ENCODE measurements at regions not wholly inside any gene's neighbourhood (a gene's known extent, or its start where the extent isn't known, plus 50 kb on each side); places are given as distances from the start of the nearest gene placed in this dataset.

GRCh38 chr5:61267116-61267515, 64.9 kb upstream of the ZSWIM6 start:
- no peak overlapping the region for H3K27ac ChIP-seq
- no peaks in the 10 kb centered on the region for H3K9me2 ChIP-seq (ENCODE audit: insufficient read depth)
- CTCF ChIA-PET, result no interaction called here
- TF ChIP-seq EZH2 (IDR thresholded peaks at IDR 0.05; ENCODE audit: low read depth) (no peak), CTCF (conservative IDR thresholded peaks at IDR 0.05) (no peak)
- no peaks in the 10 kb centered on the region for H3K36me3 ChIP-seq (ENCODE audit: low read depth)
- POLR2A ChIA-PET (ENCODE audit: unreplicated experiment), result no interaction called here
- DNase-seq, result no peak
- H3F3A ChIP-seq (ENCODE audit: insufficient read depth, low read depth), result no peaks in the 10 kb centered on the region
- no peak overlapping the region for H3K4me2 ChIP-seq
- H3K4me3 ChIP-seq, result no peak overlapping the region
- H4K20me1 ChIP-seq (ENCODE audit: insufficient read depth), result no peaks in the 10 kb centered on the region
- no TSS peak for BruUV-seq (replicated peaks)
- H3K27me3 ChIP-seq (ENCODE audit: insufficient read depth, low read depth), result no peaks in the 10 kb centered on the region
- H3K9me3 ChIP-seq (ENCODE audit: insufficient read depth, low read depth), result no peaks in the 10 kb centered on the region
- no peak overlapping the region for H2AFZ ChIP-seq
- intact Hi-C loops (cut with micrococcal nuclease; ENCODE audit: unreplicated experiment), result no loop called here
- H3K79me2 ChIP-seq (ENCODE audit: low read depth), result no peaks in the 10 kb centered on the region
- H3K4me1 ChIP-seq (replicated peaks; ENCODE audit: insufficient read depth), result no peaks in the 10 kb centered on the region

- no peaks in the 10 kb centered on the region for H3K79me2 ChIP-seq (ENCODE audit: low read depth)
- CTCF ChIA-PET, result interaction anchor here (0.5 kb wide), 1 partner anchor 12 kb away, joined by 14 read pairs; no protein-coding TSS in a partner anchor
- H3K9me3 ChIP-seq (ENCODE audit: insufficient read depth, low read depth), result no peaks in the 10 kb centered on the region
- H3K4me3 ChIP-seq, result no peak overlapping the region
- no TSS peak for BruUV-seq (replicated peaks)
- H3K27ac ChIP-seq, result no peak overlapping the region
- POLR2A ChIA-PET (ENCODE audit: unreplicated experiment), result no interaction called here
- DNase-seq, result no peak
- no peaks in the 10 kb centered on the region for H3K27me3 ChIP-seq (ENCODE audit: insufficient read depth, low read depth)
- H2AFZ ChIP-seq, result no peak overlapping the region
- intact Hi-C loops (cut with micrococcal nuclease; ENCODE audit: unreplicated experiment), result no loop called here
- no peaks in the 10 kb centered on the region for H3K36me3 ChIP-seq (ENCODE audit: low read depth)
- no peaks in the 10 kb centered on the region for H3F3A ChIP-seq (ENCODE audit: insufficient read depth, low read depth)
- H3K4me2 ChIP-seq, result no peak overlapping the region
- no peaks in the 10 kb centered on the region for H3K9me2 ChIP-seq (ENCODE audit: insufficient read depth)
- TF ChIP-seq EZH2 (IDR thresholded peaks at IDR 0.05; ENCODE audit: low read depth) (no peak), CTCF (conservative IDR thresholded peaks at IDR 0.05) (no peak)
- H4K20me1 ChIP-seq (ENCODE audit: insufficient read depth), result no peaks in the 10 kb centered on the region
- no peaks in the 10 kb centered on the region for H3K4me1 ChIP-seq (replicated peaks; ENCODE audit: insufficient read depth)
Observed at GRCh38 chr5:61268871-61269270, 63.2 kb upstream of the ZSWIM6 start.

- no TSS peak for BruUV-seq (replicated peaks)
- Histone ChIP-seq H3K4me3 (no peak overlapping the region), H3F3A (ENCODE audit: insufficient read depth, low read depth) (no peaks in the 10 kb centered on the region), H3K27ac (no peak overlapping the region), H3K9me2 (ENCODE audit: insufficient read depth) (no peaks in the 10 kb centered on the region), H3K36me3 (ENCODE audit: low read depth) (no peaks in the 10 kb centered on the region), H4K20me1 (ENCODE audit: insufficient read depth) (no peaks in the 10 kb centered on the region), H3K79me2 (ENCODE audit: low read depth) (no peaks in the 10 kb centered on the region), H3K4me1 (replicated peaks; ENCODE audit: insufficient read depth) (peaks cover 4% of the 10 kb centered on the region; the same call in 1 of the 2 replicates), H3K4me2 (no peak overlapping the region), H2AFZ (no peak overlapping the region), H3K27me3 (ENCODE audit: insufficient read depth, low read depth) (no peaks in the 10 kb centered on the region), H3K9me3 (ENCODE audit: insufficient read depth, low read depth) (no peaks in the 10 kb centered on the region)
- intact Hi-C loops (cut with micrococcal nuclease; ENCODE audit: unreplicated experiment), result no loop called here
- ChIA-PET CTCF (no interaction called here), POLR2A (ENCODE audit: unreplicated experiment) (no interaction called here)
- no peak for DNase-seq
- TF ChIP-seq CTCF (conservative IDR thresholded peaks at IDR 0.05) (no peak), EZH2 (IDR thresholded peaks at IDR 0.05; ENCODE audit: low read depth) (no peak)
Observed at GRCh38 chr5:61270510-61271165, 61.4 kb upstream of the ZSWIM6 start.
